Stimulated activated CD4-positive, alpha-beta T cell treated with anti-CD3 and anti-CD28 coated beads, Interleukin-4, amount 100 ng/mL, for 24 hours (primary cell): ENCODE measurements at regions not wholly inside any gene's neighbourhood (a gene's known extent, or its start where the extent isn't known, plus 50 kb on each side); places are given as distances from the start of the nearest gene placed in this dataset.
A peak's percentile ranks its signal among the peaks of the same experiment; 100 is the strongest.

ENCODE experiments used
- DNase-seq: peaks from one replicate; pipeline ENCODE4 v3.0.0-alpha.2; 2020

DNA sequence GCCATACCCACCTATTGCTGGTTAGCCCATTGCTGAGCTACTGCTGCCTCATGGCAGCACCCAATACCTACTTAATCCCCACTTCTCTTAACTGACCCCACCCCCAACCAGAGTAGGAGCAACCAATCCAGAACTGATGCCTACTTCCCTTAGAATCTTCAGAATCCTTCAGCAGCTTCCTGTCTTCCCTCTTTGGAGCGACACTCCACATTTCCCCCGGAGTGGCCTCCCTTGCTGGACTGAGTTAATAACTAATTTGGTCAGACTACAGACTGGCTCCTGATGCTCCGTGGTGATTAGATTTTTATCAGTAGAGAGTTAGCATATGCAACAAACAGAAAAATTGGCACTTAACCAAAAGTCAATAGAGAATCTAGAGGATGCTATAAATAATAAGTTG, 51.2 kb upstream of the UBR2 start:
- no peak for DNase-seq

DNA sequence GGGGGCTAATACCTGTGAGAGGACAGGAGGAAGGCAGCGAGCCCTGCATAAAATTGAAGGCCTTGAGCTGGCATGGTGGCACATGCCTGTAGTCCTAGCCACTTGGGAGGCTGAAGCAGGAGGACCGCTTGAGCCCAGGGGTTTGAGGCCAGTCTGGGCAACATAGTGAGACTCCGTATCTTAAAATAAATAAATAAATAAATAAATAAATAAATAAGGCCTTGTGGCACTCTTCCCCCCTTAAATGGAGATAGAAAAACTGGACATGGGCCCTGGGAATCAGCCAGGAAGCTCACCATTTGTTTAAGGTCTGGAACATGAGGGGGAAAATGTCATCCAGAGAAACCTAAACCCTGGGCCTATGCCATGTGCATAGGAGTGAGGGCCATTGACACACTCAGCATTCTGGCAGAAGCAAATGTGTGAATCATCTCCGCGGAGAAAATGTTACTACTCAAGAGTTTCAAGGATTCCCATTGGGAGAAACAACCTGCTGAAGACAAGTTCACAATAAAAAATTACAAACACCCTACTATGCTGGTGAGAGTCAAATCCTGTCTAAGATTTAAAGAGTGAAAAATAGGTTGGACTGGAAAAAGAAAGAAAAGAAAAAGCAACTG, 51.9 kb upstream of the UBR2 start:
- DNase-seq, result no peak

DNA sequence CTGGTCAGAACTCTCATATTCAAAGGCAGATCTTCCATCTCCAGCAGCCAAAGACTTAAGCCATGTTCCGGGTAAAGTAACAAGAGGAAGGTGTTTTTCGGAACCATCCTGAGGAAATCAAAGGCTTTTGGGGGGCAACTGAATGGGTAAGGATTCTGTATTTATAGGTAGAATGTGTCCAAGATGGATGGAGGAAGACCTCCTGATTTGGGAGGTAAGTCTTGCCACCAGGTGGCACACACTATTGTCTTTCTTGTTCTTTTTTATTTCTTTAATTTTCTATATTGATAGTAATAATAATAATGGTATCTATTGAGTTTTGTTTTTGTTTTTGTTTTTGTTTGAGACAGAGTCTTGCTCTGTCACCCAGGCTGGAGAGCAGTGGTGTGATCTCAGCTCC, 53.0 kb upstream of the UBR2 start:
- no peak for DNase-seq

DNA sequence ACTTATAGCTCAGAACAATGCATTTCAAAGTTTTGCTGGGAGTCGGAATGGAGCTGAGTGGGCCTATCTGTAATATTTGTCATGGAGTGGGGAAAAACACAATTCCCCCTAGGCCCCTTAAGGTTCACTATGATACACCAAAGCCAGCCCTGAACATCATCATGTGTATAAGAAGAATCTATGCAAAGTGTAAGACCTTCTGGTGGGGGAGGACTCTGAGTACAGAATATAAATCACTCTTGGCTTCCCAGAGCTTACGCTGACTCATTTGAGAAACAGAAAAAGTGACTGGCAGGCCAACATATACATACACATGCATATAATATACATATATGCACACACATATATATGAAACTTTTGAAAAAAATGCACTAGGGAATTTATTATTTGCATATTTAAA, 54.1 kb upstream of the UBR2 start:
- peak; percentile 14 for DNase-seq

DNA sequence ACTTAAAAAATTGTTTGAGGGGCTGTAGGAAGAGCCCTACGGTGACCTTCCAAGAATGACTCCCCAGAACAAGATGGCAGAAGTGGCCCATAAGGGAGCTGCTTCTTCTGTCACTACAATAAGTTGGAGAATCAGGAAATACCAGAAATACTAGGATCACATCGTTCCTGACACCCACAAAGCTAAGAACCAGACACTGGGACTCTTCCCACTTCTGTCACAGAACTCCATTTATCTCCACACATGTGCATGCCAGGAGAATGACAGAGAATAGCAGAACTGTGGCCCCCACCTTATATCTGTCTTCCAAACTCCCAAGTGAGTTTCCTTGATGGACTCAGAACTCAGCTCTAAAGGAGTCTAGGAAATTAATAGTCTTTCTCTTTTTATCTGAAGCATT, 54.6 kb upstream of the UBR2 start:
- no peak for DNase-seq

- no peak for DNase-seq
Measured at GRCh38 chr6:42507901-42508300, 55.9 kb upstream of the UBR2 start.

- no peak for DNase-seq
Measured at GRCh38 chr6:42507195-42507594, 55.5 kb upstream of the TRERF1 start.

DNA sequence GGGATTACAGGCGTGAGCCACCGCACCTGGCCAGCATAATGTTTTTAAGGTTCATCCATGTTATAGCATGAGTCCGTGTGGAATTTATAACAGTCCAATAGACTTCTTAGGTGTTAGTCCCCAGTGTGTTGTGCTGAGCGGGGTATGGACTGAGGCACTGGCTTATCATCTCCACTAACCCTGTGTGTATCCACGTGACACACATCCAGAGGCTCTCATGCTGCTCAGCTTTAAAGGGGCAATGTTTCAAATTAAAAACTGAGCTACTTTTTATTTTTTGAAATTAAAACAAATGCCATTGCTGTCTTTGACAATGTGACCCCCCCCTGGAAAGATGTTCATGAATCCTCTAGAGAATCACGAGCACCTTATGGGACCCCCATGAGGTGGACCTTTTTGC, 54.3 kb upstream of the TRERF1 start:
- no peak for DNase-seq

DNA sequence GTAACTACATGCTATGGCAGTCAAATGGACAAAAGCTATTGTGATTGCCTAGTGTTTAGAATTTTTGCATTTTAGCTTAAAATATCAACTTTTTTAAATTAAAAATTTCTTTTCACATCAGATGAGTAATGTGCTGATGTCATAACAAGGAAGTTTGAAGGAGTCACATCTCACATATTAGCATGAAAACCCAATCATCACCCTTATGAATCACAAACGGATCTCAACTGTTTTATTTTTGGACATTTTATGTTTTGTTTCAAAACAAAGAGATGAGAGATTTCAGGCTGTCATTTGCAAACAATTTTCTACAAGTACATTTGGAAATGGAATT, 53.6 kb upstream of the TRERF1 start:
- no peak for DNase-seq

- DNase-seq, result no peak
Measured at GRCh38 chr6:42503894-42504293, 52.2 kb upstream of the TRERF1 start.

DNA sequence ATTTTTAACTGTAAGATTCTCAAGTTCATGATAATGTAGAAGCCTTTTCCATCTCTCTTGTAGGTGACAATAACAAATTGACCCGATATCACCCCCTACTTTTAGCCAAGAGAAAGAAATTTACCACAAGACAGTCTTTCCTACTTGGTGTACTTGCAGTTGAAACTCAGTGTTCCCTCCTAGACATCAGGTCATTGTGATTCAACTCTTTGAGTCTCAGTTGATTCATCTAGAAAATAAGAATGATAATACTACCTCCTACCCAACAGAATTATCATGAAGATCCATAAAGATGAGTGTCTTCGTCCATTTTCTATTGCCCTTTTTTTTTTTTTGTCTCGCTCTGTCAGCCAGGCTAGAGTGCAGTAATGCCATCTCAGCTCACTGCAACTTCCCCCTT, 51.3 kb upstream of the TRERF1 start:
- no peak for DNase-seq

DNA sequence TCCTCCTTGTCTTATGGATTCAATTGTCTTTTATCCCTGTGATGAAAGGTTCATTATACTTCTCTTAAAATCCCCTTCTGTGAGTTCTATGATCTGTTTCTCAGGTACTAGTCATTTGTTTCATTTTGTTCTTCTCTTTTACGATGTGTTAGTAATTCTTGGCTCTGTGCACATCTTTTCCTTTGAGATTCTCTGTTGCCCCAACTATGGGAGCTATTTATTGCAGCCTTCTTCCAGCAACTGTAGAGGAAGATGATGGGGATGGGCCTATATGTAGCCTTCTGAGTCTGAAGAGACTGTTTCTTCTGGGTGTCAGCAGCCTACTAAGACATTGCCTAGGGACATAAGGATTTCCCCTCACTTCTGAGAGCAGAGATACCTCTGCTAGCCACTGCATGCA, 50.4 kb upstream of the TRERF1 start:
- DNase-seq, result no peak
